ENCODE measurements at regions not wholly inside any gene's neighbourhood (a gene's known extent, or its start where the extent isn't known, plus 50 kb on each side); places are given as distances from the start of the nearest gene placed in this dataset.
"Not testable (repeated sequence)": the region's sequence is repeated elsewhere in the genome, so short reads cannot be mapped to it uniquely, and the experiment has no call there.

- no peak for DNase-seq
These were observed 206.0 kb downstream of the MTERF1 start for GRCh38 chr7:91674470-91674869.

- no peak for DNase-seq
These were observed 198.8 kb downstream of the MTERF1 start for GRCh38 chr7:91681718-91682117.

- peak; percentile 30 to 76 (median 35) for DNase-seq
These were observed 196.7 kb downstream of the MTERF1 start for GRCh38 chr7:91683823-91684222.

GRCh38 chr7:91685544-91685943 is 195.0 kb downstream of the MTERF1 start:
- DNase-seq: no peak

GRCh38 chr7:91690541-91691070 is 189.9 kb downstream of the MTERF1 start:
- peak in 1 of 3 donors; percentile 25 for DNase-seq

- no peak for DNase-seq
These were observed 188.6 kb downstream of the MTERF1 start for GRCh38 chr7:91691865-91692264.

- DNase-seq: peak; percentile 44 to 69 (median 63)
These were observed 187.7 kb downstream of the MTERF1 start for GRCh38 chr7:91692800-91693199.

- DNase-seq: peak in 2 of 3 donors; percentile 55 to 59
These were observed 186.1 kb downstream of the MTERF1 start for GRCh38 chr7:91694351-91694841.

GRCh38 chr7:91710881-91711280 is 169.6 kb downstream of the MTERF1 start:
- peak in 2 of 3 donors; percentile 37 to 69 for DNase-seq

- DNase-seq: no peak
These were observed 166.8 kb downstream of the MTERF1 start for GRCh38 chr7:91713669-91714068.

- DNase-seq: no peak
These were observed 162.6 kb downstream of the MTERF1 start for GRCh38 chr7:91717681-91718470.

GRCh38 chr7:91719008-91719407 is 161.5 kb downstream of the MTERF1 start:
- DNase-seq: no peak

- DNase-seq: peak in 1 of 3 donors; percentile 47
These were observed 160.1 kb downstream of the MTERF1 start for GRCh38 chr7:91720260-91720937.

- no peak for DNase-seq
These were observed 157.7 kb downstream of the MTERF1 start for GRCh38 chr7:91722831-91723230.

- DNase-seq: not testable (repeated sequence)
These were observed 151.5 kb downstream of the MTERF1 start for GRCh38 chr7:91729046-91729445.

GRCh38 chr7:91731976-91732375 is 148.5 kb downstream of the MTERF1 start:
- no peak for DNase-seq

GRCh38 chr7:91749418-91749817 is 131.1 kb downstream of the MTERF1 start:
- DNase-seq: no peak

- DNase-seq: no peak
These were observed 130.4 kb downstream of the MTERF1 start for GRCh38 chr7:91750091-91750490.

- DNase-seq: no peak
These were observed 128.4 kb downstream of the MTERF1 start for GRCh38 chr7:91752102-91752501.

GRCh38 chr7:91754280-91754679 is 126.2 kb downstream of the MTERF1 start:
- not testable (repeated sequence) for DNase-seq

- not testable (repeated sequence) for DNase-seq
These were observed 125.4 kb downstream of the MTERF1 start for GRCh38 chr7:91755121-91755520.

- no peak for DNase-seq
These were observed 121.2 kb downstream of the MTERF1 start for GRCh38 chr7:91759205-91759863.

Data from muscle of back (tissue), 3 donors.